HG03103 (cell line): ENCODE measurements at regions not wholly inside any gene's neighbourhood (a gene's known extent, or its start where the extent isn't known, plus 50 kb on each side); places are given as distances from the start of the nearest gene placed in this dataset.
"Not testable (repeated sequence)": the region's sequence is repeated elsewhere in the genome, so short reads cannot be mapped to it uniquely, and the experiment has no call there.

ENCODE experiments used
- ATAC-seq: cut with Tn5 transposase; IDR thresholded peaks from one replicate; pipeline ENCODE4 v1.9.1; 2021; ENCODE audit warnings: low read depth; ENCODE audit not compliant: unreplicated experiment

GRCh38 chr5:68070591-68071281 lies 144.8 kb upstream of the PIK3R1 start:
- ATAC-seq: peak; percentile 92

DNA sequence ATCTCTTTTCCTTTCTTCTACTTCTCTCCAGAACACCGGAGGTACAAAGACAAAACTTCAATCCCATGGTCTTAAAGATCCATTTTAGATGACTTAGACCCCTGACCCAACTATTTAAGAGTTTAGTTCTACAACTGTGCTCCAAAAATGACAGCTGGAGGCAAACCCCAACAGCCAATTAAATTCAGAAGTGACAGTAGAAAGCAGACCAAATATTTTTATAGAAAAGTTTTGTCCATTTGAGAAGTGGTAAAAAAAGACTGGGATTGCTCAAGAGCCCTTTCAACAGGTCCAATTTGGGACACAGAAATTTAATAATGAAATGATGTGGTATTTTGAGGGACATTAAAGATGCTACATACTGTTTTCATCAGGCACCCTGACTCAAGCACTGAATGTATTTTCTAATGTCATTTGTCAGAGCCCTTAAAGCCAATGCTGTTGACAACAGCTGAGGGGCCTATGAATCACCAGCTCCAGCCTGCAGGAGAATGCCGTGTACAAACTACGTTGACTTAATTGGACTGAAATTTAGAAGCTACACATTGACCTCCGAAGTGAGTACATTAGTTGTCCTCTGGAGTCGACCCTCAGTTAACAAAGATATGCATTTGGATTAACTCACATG lies 147.5 kb upstream of the PIK3R1 start:
- no peak for ATAC-seq

DNA sequence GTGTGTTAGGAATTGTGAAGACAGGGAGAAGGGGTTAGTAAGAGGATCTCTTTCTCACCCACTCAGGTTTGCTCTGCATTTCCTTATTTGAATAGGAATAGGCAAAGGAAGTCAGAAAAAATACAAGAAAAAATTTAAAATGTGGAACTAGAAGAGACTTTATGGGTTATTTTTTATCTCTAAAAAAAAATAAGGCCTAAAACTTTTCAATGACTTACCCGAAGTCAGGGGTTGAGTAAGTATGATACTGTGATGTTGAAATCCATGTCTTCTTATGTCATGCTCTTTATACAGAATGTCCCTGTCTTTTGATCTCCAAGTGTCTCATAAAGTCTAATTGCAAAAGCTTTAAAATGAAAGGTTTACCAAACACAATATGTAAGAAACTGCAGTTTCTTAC lies 148.3 kb upstream of the PIK3R1 start:
- ATAC-seq: no peak

- ATAC-seq: no peak
Measured at GRCh38 chr5:68066277-68066955, 149.1 kb upstream of the PIK3R1 start.

GRCh38 chr5:68065321-68065720 lies 150.2 kb upstream of the PIK3R1 start:
- ATAC-seq: not testable (repeated sequence)

DNA sequence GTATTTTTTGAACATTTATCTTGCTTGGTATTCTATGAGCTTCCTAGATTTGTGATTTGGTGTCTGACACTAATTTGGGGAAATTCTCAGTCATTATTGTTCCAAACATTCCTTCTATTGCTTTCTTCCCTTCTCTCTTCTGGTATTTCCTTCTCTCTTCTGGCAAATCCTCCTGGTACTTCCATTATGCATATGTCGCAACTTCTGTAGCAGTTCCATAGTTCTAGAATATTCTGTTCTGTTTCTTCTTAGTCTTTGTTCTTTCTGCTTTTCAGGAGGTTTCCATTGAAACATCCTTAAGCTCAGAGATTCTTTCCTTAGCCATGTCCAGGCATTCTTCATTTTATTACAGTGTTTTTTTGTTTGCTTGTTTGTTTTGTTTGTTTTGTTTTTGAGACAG lies 155.2 kb upstream of the PIK3R1 start:
- ATAC-seq: no peak

DNA sequence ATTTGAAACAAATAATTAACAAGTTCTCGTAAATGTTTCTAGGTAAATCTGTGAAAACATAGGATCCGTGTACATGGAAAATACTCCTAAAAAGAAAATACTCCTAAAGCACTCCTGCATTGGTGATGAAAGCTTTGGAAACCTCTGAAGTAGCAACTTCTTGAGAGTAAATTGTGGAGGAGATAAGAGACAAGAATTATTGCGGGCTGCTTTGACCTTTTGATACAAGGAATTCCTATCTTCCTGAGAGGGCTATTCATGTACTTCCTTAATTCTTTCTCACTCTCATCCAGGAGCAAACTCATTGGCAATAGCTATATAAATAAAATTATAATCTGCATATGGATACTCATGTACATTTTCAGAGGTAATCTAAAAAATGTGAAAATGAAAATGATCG lies 158.4 kb upstream of the PIK3R1 start:
- no peak for ATAC-seq

- ATAC-seq: no peak
Measured at GRCh38 chr5:68055686-68056085, 159.9 kb upstream of the PIK3R1 start.

GRCh38 chr5:68054638-68055037 lies 160.9 kb upstream of the PIK3R1 start:
- no peak for ATAC-seq

DNA sequence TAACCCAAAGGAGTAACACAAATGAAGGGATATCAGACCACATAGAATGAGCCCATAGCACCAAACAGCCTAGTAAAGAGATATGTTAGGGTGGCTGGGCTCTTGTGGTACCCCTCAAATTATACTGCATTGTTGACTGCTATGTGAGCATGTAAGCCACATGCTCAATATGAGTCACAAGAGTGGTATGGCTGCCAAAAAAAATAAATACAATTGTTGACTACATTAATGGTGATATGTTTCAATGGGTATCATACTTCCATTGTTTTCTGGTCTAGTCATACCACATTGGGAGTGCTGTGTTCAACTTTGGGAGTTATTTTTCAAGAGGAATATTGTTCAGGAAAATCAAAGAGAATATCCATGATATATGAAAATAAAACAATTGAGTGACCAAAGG lies 162.4 kb upstream of the PIK3R1 start:
- ATAC-seq: no peak

DNA sequence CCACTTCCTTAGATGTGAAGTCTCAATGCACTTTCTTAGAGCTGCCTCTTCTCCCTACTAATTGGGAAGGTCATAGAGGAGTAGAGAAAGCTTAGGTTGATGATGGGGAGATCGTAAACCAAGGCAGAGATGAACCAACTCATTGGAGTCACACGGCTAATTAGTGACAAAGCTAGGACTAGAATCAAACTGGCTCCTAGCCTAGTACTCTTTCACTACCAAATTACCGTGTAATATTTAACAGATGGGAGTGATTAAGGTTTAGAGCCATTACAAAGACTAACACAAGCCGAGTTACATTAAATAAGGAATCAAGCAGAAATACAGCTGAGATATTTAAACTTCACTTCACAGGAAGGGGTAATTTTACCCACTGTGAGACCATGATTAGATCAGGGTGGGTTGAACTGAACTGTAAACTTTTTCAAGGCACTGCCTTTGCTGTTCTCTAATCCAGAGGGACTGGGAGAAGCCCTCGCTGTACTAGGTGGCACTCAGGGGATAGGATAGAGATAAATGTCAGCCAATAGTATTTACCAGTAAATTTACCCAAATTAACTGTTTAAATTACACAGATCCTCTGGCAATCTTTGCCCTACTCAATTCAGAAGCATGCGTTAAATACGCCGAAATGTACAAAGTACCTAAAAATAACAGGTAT lies 166.4 kb upstream of the PIK3R1 start:
- ATAC-seq: no peak

DNA sequence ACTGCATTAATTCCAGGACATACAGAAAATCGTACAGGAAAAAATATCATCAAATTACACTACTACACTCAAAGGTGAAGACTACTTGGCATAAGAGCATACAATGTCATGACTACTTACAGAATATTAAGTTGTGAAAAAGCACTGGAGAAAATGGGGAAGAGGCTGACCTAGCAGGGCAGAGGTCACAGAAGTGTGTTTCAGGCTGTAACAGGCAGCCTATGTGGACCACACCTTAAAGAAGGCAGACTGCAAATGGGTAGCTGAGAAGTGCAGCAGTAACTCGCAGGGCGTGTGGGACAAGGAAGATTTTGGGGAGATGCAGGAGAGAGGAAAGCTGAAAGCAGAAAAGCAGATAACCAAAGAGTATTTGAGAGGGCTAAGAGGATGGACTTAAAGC lies 167.0 kb upstream of the PIK3R1 start:
- no peak for ATAC-seq

- ATAC-seq: not testable (repeated sequence)
Measured at GRCh38 chr5:68048054-68048453, 167.5 kb upstream of the PIK3R1 start.

DNA sequence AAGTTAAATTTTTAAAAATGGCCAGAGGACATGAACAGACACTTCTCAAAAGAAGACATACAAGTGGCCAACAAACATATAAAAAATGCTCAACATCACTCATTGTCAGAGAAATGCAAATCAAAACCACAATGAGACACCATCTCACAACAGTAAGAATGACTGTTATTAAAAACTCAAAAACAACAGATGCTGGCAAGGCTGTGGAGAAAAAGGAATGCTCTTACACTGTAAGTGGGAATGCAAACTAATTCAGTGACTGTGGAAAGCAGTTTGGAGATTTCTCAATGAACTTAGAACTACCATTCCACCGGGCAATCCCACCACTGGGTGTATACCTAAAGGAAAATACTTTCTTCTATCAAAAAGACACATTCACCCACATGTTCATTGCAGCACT lies 168.5 kb upstream of the PIK3R1 start:
- ATAC-seq: no peak

DNA sequence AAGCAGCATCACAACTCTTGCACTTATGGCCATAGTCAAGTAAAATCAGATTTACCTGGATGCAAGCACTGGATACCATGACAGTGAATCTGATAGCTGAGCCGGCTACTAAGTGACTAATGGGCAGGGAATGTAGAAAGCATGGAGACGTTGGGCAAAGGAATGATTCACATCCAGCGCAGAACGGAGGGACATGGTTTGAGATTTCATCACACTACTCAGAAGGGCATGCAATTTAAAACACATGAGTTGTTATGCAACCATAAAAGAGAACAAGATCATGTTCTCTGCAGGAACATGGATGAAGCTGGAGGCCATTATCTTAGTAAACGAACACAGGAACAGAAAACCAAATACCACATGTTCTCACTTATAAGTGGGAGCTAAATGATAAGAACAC lies 169.1 kb upstream of the PIK3R1 start:
- no peak for ATAC-seq

- peak; percentile 81 for ATAC-seq
Measured at GRCh38 chr5:68041293-68041692, 174.3 kb upstream of the PIK3R1 start.

- ATAC-seq: no peak
Measured at GRCh38 chr5:68037546-68037945, 178.0 kb upstream of the PIK3R1 start.

DNA sequence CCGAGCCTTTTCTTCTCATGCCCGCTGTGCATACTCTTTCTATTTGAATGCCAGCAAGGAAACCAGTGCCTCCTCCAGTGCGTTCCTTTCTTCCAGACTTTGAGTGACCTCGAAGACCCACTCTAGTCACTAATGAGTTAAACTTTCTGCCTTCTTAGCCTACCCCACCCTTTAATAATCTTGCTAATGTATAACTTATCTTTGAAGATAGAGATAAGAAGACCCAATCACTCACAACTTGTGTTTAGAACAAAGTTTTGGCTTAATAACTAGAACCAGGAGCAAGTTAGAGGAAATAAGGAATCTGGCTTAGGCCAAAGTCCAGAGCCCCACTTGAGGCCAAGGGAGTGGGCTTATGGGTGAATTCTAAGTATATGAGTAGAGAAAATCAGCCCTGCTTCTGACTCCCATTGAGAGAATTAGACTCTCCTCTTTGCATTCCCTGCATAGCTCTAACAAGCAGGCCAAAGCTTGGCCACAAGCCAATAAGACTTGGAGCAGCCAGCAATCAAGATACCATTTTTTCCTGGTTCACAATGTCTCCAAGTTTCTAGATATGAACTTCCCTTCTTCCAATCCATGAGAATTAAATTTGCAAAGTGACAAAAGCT lies 181.5 kb upstream of the PIK3R1 start:
- ATAC-seq: no peak

- ATAC-seq: no peak
Measured at GRCh38 chr5:68033029-68033428, 182.5 kb upstream of the PIK3R1 start.

- no peak for ATAC-seq
Measured at GRCh38 chr5:68032216-68032762, 183.3 kb upstream of the PIK3R1 start.
